HepG2 (cell line): ENCODE measurements at regions not wholly inside any gene's neighbourhood (a gene's known extent, or its start where the extent isn't known, plus 50 kb on each side); places are given as distances from the start of the nearest gene placed in this dataset.

ENCODE experiments used
- JUNB ChIP-seq: sonication (generic); formaldehyde crosslinking; IDR thresholded peaks from 2 replicates; pipeline ENCODE4 v1.8.0; 2022; ENCODE audit warnings: missing genetic modification reagents, mild to moderate bottlenecking, borderline replicate concordance
- MXI1 ChIP-seq: IDR thresholded peaks from 3 replicates; pipeline ENCODE4 v1.6.1; 2012; ENCODE audit warnings: low read depth, low read length, inconsistent platforms, borderline replicate concordance
- PHF20 ChIP-seq: sonication (generic); formaldehyde crosslinking; IDR thresholded peaks from 2 replicates; pipeline ENCODE4 v1.5.0; 2020; ENCODE audit warnings: mild to moderate bottlenecking, missing genetic modification reagents
- SNRNP70 ChIP-seq: fragments of 200-400 bp; formaldehyde crosslinking; IDR thresholded peaks from 2 replicates; pipeline ENCODE4 v1.6.1; 2017; ENCODE audit warnings: mild to moderate bottlenecking, low read depth, low read length, moderate library complexity
- TCF7L2 ChIP-seq: IDR thresholded peaks from 2 replicates; pipeline ENCODE4 v1.6.1; 2011; ENCODE audit warnings: mild to moderate bottlenecking, low read depth, low read length, moderate library complexity
- ZFY ChIP-seq: sonication (generic); formaldehyde crosslinking; IDR thresholded peaks from 2 replicates; pipeline ENCODE4 v1.4.0; 2020; ENCODE audit warnings: missing genetic modification reagents
- TF ChIP-seq, protein P1 (sequence below): sonication (generic); formaldehyde crosslinking; IDR thresholded peaks from 2 replicates; pipeline ENCODE4 v1.5.0; 2020; ENCODE audit warnings: missing genetic modification reagents, mild to moderate bottlenecking, borderline replicate concordance
- TF ChIP-seq, protein P2 (sequence below): sonication (generic); formaldehyde crosslinking; IDR thresholded peaks from 2 replicates; pipeline ENCODE4 v1.4.0; 2020; ENCODE audit warnings: low read depth, mild to moderate bottlenecking, missing genetic modification reagents

DNA sequence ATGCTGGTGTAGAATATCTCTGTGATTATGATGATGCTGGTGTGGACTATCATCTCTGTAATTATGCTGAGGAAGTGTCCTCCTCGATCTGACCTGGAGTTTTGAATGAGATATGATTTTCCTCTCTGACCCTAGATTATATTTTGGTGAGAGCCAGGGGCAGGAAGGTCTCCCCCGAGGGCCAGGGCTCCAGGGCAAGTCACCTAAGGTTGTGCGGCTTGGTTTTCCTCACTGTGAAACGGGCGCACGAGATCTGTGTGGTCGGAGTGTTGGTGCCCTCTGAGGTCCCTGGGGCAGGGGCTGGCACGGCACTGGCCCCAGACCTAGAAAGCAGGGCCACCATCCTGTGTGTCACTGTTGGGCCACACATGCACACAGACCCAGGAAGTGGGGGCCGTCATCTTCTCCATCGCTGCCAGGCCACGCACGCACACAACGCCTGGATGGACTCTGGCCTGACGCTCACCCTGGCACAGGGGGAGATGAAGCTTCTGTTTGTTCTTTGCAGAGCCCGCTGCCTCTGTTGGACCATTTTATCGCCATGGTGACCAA is 67.7 kb upstream of the ZNF469 start:
- TF ChIP-seq TCF7L2 (no peak), ZFY (CRISPR knock-in tag) (no peak), PHF20 (CRISPR knock-in tag) (no peak), MXI1 (no peak), JUNB (CRISPR knock-in tag) (no peak), SNRNP70 (no peak)
- TF ChIP-seq, protein P1, sequence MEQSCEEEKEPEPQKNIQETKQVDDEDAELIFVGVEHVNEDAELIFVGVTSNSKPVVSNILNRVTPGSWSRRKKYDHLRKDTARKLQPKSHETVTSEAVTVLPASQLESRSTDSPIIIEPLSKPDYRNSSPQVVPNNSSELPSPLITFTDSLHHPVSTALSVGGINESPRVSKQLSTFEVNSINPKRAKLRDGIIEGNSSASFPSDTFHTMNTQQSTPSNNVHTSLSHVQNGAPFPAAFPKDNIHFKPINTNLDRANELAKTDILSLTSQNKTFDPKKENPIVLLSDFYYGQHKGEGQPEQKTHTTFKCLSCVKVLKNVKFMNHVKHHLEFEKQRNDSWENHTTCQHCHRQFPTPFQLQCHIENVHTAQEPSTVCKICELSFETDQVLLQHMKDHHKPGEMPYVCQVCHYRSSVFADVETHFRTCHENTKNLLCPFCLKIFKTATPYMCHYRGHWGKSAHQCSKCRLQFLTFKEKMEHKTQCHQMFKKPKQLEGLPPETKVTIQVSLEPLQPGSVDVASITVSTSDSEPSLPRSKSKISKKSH (CRISPR knock-in tag), result no peak
- TF ChIP-seq, protein P2, sequence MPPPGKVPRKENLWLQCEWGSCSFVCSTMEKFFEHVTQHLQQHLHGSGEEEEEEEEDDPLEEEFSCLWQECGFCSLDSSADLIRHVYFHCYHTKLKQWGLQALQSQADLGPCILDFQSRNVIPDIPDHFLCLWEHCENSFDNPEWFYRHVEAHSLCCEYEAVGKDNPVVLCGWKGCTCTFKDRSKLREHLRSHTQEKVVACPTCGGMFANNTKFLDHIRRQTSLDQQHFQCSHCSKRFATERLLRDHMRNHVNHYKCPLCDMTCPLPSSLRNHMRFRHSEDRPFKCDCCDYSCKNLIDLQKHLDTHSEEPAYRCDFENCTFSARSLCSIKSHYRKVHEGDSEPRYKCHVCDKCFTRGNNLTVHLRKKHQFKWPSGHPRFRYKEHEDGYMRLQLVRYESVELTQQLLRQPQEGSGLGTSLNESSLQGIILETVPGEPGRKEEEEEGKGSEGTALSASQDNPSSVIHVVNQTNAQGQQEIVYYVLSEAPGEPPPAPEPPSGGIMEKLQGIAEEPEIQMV (CRISPR knock-in tag), result no peak
